ENCODE measurements at regions not wholly inside any gene's neighbourhood (a gene's known extent, or its start where the extent isn't known, plus 50 kb on each side); places are given as distances from the start of the nearest gene placed in this dataset.

DNA sequence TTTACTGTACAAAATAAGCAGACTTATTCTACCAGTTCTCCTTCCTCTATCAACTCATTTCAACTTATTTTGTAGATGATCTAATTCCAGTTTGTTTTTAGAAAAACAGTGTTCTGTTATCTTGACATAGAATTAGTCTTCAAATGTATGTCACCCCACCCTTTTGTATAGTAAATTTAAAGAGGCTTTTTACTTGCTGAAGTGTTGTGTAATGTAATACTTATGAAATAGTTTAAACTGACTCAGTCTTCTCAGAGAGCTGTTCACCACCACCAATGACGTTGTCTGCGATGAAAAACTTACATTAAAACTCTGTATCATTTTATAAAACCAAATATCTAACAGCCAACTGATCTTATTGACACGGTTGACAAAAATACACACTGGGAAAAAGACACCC, 82.9 kb downstream of the RAP2B start:
- no peak for TF ChIP-seq CTCF (conservative IDR thresholded peaks at IDR 0.05; ENCODE audit: low read depth, low read length)
- no peak for TF ChIP-seq EZH2 (IDR thresholded peaks at IDR 0.05; ENCODE audit: borderline replicate concordance, low read depth, low read length, poor library complexity, severe bottlenecking)
- H3K27me3 ChIP-seq (replicated peaks; ENCODE audit: insufficient read depth, low read depth, low read length, poor library complexity): no peaks in the 10 kb centered on the region
- BruUV-seq (replicated peaks): no TSS peak
- ChIA-PET POLR2A (ENCODE audit: low non-redundant PET) (no interaction called here), CTCF (no interaction called here)
- no peak overlapping the region for H3K27ac ChIP-seq (ENCODE audit: low read depth, low read length, poor library complexity, severe bottlenecking)
- peaks cover 3% of the 10 kb centered on the region for H3K9me3 ChIP-seq (ENCODE audit: low read depth, low read length, poor library complexity, severe bottlenecking)
- no peak for DNase-seq (ENCODE audit: low spot score)
- no peak overlapping the region for H3K4me3 ChIP-seq (ENCODE audit: low read depth, low read length, poor library complexity, severe bottlenecking)
- H3K4me1 ChIP-seq (ENCODE audit: insufficient read depth, low read length, poor library complexity, severe bottlenecking): no peaks in the 10 kb centered on the region
- no peaks in the 10 kb centered on the region for H3K36me3 ChIP-seq (ENCODE audit: insufficient read depth, low read length, poor library complexity, severe bottlenecking)
- intact Hi-C loops (cut with micrococcal nuclease; ENCODE audit: unreplicated experiment): no loop called here

DNA sequence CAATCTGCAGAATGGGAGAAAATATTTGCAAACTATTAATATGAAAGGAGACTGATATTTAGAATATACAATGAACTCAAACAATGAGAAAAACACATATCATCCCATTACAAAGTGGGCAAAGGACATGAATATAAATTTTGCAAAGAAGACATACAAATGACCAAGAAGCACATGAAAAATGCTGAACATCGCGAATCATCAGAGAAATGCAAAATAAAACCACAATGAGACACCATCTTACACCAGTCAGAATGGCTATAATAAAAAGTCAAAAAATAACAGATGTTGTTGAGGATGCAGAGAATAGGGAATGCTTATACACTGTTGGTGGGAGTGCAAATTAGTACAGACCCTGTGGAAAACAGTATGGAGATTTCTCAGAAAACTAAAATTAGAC, 83.6 kb downstream of the RAP2B start:
- Histone ChIP-seq H3K27me3 (replicated peaks; ENCODE audit: insufficient read depth, low read depth, low read length, poor library complexity) (no peaks in the 10 kb centered on the region), H3K4me3 (ENCODE audit: low read depth, low read length, poor library complexity, severe bottlenecking) (no peak overlapping the region), H3K36me3 (ENCODE audit: insufficient read depth, low read length, poor library complexity, severe bottlenecking) (no peaks in the 10 kb centered on the region), H3K4me1 (ENCODE audit: insufficient read depth, low read length, poor library complexity, severe bottlenecking) (no peaks in the 10 kb centered on the region), H3K9me3 (ENCODE audit: low read depth, low read length, poor library complexity, severe bottlenecking) (peaks cover 3% of the 10 kb centered on the region), H3K27ac (ENCODE audit: low read depth, low read length, poor library complexity, severe bottlenecking) (no peak overlapping the region)
- no peak for DNase-seq (ENCODE audit: low spot score)
- ChIA-PET CTCF (no interaction called here), POLR2A (ENCODE audit: low non-redundant PET) (no interaction called here)
- TF ChIP-seq CTCF (conservative IDR thresholded peaks at IDR 0.05; ENCODE audit: low read depth, low read length) (no peak), EZH2 (IDR thresholded peaks at IDR 0.05; ENCODE audit: borderline replicate concordance, low read depth, low read length, poor library complexity, severe bottlenecking) (no peak)
- no TSS peak for BruUV-seq (replicated peaks)
- intact Hi-C loops (cut with micrococcal nuclease; ENCODE audit: unreplicated experiment): no loop called here

- Histone ChIP-seq H3K4me1 (ENCODE audit: insufficient read depth, low read length, poor library complexity, severe bottlenecking) (no peaks in the 10 kb centered on the region), H3K27ac (ENCODE audit: low read depth, low read length, poor library complexity, severe bottlenecking) (no peak overlapping the region), H3K4me3 (ENCODE audit: low read depth, low read length, poor library complexity, severe bottlenecking) (no peak overlapping the region), H3K9me3 (ENCODE audit: low read depth, low read length, poor library complexity, severe bottlenecking) (peaks cover 3% of the 10 kb centered on the region), H3K36me3 (ENCODE audit: insufficient read depth, low read length, poor library complexity, severe bottlenecking) (no peaks in the 10 kb centered on the region), H3K27me3 (replicated peaks; ENCODE audit: insufficient read depth, low read depth, low read length, poor library complexity) (no peaks in the 10 kb centered on the region)
- POLR2A ChIA-PET (ENCODE audit: low non-redundant PET): no interaction called here
- DNase-seq (ENCODE audit: low spot score): no peak
- TF ChIP-seq EZH2 (IDR thresholded peaks at IDR 0.05; ENCODE audit: borderline replicate concordance, low read depth, low read length, poor library complexity, severe bottlenecking) (no peak), CTCF (conservative IDR thresholded peaks at IDR 0.05; ENCODE audit: low read depth, low read length) (no peak)
- CTCF ChIA-PET: no interaction called here
- intact Hi-C loops (cut with micrococcal nuclease; ENCODE audit: unreplicated experiment): no loop called here
- no TSS peak for BruUV-seq (replicated peaks)
These were observed 84.3 kb downstream of the RAP2B start for GRCh38 chr3:153246331-153246730.
